ENCODE measurements at regions not wholly inside any gene's neighbourhood (a gene's known extent, or its start where the extent isn't known, plus 50 kb on each side); places are given as distances from the start of the nearest gene placed in this dataset.

DNA sequence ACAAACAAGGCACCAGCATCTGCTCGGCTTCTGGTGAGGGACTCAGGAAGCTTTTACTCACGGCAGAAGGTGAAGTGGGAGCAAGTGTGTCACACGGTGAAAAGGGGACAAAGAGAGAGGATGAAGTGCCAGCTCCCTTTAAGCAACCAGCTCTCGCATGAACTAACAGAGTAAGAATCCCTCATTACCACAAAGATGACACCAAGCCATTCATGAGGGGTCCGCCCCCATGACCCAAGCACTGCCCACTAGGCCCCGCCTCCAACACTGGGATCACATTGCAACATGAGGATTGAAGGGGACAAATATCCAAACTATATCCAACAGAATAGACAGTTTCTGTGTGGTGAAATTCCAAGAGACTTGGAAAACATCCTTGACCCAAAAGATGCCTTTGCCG, 198.2 kb upstream of the POU2AF2 start:
- TF ChIP-seq, protein P1, sequence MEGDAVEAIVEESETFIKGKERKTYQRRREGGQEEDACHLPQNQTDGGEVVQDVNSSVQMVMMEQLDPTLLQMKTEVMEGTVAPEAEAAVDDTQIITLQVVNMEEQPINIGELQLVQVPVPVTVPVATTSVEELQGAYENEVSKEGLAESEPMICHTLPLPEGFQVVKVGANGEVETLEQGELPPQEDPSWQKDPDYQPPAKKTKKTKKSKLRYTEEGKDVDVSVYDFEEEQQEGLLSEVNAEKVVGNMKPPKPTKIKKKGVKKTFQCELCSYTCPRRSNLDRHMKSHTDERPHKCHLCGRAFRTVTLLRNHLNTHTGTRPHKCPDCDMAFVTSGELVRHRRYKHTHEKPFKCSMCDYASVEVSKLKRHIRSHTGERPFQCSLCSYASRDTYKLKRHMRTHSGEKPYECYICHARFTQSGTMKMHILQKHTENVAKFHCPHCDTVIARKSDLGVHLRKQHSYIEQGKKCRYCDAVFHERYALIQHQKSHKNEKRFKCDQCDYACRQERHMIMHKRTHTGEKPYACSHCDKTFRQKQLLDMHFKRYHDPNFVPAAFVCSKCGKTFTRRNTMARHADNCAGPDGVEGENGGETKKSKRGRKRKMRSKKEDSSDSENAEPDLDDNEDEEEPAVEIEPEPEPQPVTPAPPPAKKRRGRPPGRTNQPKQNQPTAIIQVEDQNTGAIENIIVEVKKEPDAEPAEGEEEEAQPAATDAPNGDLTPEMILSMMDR (IDR thresholded peaks at IDR 0.05): no peak
- TF ChIP-seq POLR2AphosphoS5 (IDR thresholded peaks at IDR 0.05) (no peak), POLR2A (IDR thresholded peaks at IDR 0.05) (no peak)
